Neutrophil (primary cell): ENCODE measurements at regions not wholly inside any gene's neighbourhood (a gene's known extent, or its start where the extent isn't known, plus 50 kb on each side); places are given as distances from the start of the nearest gene placed in this dataset.

Source experiments
- H3K27ac ChIP-seq: fragments of 200-600 bp; sonication (generic); 2 replicates; pipeline ENCODE4 v1.5.1; 2016; ENCODE audit warnings: mild to moderate bottlenecking, moderate library complexity
- H3K27me3 ChIP-seq: fragments of 200-600 bp; sonication (generic); 2 replicates; pipeline ENCODE4 v1.6.0; 2016; ENCODE audit warnings: mild to moderate bottlenecking
- H3K36me3 ChIP-seq: fragments of 200-600 bp; sonication (generic); 2 replicates; pipeline ENCODE4 v1.5.1; 2017
- H3K4me1 ChIP-seq, 2 experiments: fragments of 200-600 bp in 1 of 2; sonication (generic) in 1 of 2; 1 replicate in 1 of 2; 2 replicates in 1 of 2; pipeline versions ENCODE4 v1.5.1 to v1.6.1; 2013 to 2016; ENCODE audit warnings: low read depth in 1 of 2, low read length in 1 of 2, mild to moderate bottlenecking in 1 of 2, moderate library complexity in 1 of 2; ENCODE audit not compliant: control insufficient read depth in 1 of 2, insufficient read depth in 1 of 2
- H3K4me3 ChIP-seq, 2 experiments: fragments of 200-600 bp in 1 of 2; sonication (generic) in 1 of 2; 1 replicate in 1 of 2; 2 replicates in 1 of 2; pipeline ENCODE4 v1.5.1; 2013 to 2016; ENCODE audit warnings: low read depth in 1 of 2, low read length in 1 of 2, mild to moderate bottlenecking in 1 of 2, moderate library complexity in 1 of 2
- H3K9me3 ChIP-seq: fragments of 200-600 bp; sonication (generic); 2 replicates; pipeline ENCODE4 v1.5.1; 2016
- TF ChIP-seq, protein P1 (sequence below): fragments of 200-600 bp; sonication (generic); IDR thresholded peaks from 2 replicates; pipeline ENCODE4 v1.5.1; 2016; ENCODE audit warnings: antibody characterized with exemption

DNA sequence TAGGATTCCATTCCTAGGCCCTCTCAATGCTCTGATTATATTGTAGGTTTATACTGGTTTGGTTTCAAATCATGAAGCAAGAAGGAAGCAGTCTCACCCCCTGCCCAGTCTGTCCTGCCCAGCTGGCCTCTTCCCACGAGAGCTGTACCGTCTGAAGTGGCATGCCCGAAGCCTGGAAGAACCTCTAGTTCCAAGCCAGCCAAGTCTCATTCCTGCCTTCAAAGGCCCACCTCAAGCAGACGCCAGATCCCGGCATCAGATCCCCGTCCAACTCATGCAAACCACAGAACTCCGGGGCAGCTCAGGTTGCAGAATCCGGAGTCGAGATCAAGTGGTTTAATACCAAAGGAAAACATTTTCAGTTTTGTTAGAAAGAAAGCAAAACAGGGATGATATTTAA lies 234.4 kb downstream of the LPIN1 start:
- TF ChIP-seq, protein P1, sequence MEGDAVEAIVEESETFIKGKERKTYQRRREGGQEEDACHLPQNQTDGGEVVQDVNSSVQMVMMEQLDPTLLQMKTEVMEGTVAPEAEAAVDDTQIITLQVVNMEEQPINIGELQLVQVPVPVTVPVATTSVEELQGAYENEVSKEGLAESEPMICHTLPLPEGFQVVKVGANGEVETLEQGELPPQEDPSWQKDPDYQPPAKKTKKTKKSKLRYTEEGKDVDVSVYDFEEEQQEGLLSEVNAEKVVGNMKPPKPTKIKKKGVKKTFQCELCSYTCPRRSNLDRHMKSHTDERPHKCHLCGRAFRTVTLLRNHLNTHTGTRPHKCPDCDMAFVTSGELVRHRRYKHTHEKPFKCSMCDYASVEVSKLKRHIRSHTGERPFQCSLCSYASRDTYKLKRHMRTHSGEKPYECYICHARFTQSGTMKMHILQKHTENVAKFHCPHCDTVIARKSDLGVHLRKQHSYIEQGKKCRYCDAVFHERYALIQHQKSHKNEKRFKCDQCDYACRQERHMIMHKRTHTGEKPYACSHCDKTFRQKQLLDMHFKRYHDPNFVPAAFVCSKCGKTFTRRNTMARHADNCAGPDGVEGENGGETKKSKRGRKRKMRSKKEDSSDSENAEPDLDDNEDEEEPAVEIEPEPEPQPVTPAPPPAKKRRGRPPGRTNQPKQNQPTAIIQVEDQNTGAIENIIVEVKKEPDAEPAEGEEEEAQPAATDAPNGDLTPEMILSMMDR, result no peak
- no peaks in the 10 kb centered on the region for H3K9me3 ChIP-seq
- H3K27ac ChIP-seq, result no peak overlapping the region
- no peaks in the 10 kb centered on the region for H3K27me3 ChIP-seq
- H3K4me3 ChIP-seq, result no peak overlapping the region
- no peaks in the 10 kb centered on the region for H3K4me1 ChIP-seq
- no peaks in the 10 kb centered on the region for H3K36me3 ChIP-seq

DNA sequence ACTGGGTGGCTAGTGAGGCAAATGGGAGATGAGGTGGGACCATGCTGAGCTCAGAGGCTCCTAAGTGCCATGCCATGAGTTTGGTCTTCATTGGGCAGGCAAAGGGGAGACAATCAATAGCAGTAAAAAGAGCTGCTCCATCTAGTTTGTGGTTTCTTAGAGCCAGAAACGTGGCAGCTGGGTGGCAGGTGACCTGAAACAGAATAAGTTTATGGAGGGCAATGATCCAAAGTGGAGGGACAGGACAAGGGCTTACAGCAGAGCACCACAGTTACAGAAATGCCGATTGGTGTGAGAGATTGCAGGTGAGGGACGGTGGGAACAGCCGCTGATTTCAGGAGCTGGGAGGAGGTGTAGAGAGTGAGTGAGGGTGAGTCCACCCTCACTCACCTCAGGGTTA lies 237.0 kb downstream of the LPIN1 start:
- Histone ChIP-seq H3K36me3 (no peaks in the 10 kb centered on the region), H3K4me1 (no peaks in the 10 kb centered on the region), H3K27me3 (no peaks in the 10 kb centered on the region), H3K4me3 (no peak overlapping the region), H3K9me3 (no peaks in the 10 kb centered on the region), H3K27ac (no peak overlapping the region)
- TF ChIP-seq, protein P1, result no peak

DNA sequence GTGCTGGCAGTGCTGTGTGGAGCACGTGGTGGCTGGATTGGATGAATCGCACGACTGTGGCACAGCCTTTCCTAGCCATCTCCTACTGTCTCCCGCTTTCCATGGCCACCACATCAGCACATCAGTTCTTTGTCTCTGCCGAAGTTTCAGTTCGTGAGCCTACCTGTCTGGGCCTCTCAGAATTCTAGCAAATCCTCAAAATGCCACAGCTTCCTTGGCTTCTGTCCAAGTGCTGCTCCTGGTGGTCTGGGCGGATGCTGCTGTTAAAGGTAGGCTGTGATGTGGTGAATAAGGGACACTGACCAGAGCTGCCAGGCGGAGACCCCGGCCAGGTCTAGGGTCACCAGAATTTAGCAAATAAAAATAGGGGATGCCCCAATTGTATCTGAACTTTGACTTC lies 237.4 kb downstream of the LPIN1 start:
- no peaks in the 10 kb centered on the region for H3K27me3 ChIP-seq
- TF ChIP-seq, protein P1, result no peak
- H3K4me3 ChIP-seq, result no peak overlapping the region
- H3K27ac ChIP-seq, result no peak overlapping the region
- H3K9me3 ChIP-seq, result no peaks in the 10 kb centered on the region
- no peaks in the 10 kb centered on the region for H3K36me3 ChIP-seq
- no peaks in the 10 kb centered on the region for H3K4me1 ChIP-seq

DNA sequence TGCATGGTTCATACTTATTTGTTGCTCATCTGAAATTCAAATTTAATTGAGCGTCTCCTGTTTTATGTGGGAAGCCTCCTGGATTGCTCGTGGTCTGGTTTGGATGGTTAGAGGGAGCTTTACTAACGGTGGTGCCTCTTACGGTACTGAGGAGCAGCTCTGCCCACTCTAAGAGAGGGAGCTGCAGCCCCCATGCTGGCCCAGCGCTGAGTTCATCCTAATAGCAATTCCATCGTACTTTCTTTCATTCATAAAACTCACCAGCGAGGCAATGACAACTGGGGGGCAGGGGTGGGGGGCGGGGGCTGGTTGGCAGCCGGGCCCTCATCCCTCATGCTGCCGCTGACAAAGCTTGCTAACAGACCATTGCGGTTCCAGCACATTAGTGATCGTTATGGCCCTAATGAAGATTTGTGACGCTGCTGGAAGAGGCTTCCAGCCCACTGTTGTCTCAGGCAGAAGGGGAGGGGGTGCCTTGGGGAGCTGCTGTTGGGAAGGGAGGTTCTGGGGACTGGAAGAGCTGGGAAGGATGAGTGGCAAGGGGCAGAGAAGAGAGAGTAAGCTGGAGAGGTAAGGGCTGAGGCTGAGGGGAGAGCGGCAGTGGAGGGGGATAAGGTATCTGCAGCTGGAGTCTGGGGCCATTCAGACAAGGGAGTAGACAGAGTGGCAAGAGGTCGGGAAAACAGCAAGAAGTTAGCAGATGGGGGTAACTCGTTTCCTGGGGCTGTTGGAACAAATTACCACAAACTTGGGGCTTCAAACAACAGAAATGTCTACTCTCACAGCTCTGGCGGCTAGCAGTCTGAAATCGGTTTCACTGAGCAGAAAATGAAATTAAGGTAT lies 238.1 kb downstream of the LPIN1 start:
- Histone ChIP-seq H3K4me3 (no peak overlapping the region), H3K27ac (no peak overlapping the region), H3K36me3 (no peaks in the 10 kb centered on the region), H3K4me1 (no peaks in the 10 kb centered on the region), H3K27me3 (no peaks in the 10 kb centered on the region), H3K9me3 (no peaks in the 10 kb centered on the region)
- TF ChIP-seq, protein P1, result no peak

DNA sequence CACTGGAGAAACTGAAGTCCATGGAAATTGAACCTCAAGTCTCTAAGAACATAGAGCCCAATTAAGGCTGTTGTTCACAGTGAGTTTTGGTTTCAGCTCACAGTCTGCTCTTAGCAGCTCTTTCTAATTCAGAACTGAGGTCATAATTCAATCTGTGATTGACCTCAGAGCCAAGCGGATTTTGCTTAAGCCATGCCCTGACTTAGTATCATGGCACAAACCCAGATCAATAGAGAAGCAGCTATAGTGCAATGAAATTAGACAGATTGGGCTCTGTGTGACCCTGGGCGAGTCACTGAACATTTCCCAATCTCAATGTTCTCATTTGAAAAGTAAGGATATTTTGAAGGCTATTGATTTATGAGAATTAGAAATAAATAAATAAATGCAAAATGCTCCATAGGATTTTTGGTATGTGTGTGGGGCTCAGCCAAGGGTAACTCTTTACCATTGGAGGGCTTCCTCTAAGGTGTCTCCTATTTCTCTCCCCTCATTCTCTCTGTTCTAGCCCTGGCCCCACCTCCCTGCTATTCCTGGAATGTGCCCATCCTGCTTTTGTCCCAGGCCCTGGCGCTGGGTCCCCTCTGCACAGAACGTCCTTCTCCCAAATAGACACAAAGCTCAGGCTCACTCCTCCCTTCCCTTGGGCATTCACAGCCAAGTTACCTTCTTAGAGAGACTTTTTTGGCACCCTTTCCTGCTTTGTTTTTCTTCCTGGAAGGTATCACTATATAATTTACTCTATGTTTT lies 239.6 kb downstream of the LPIN1 start:
- peaks cover 6 to 7% of the 10 kb centered on the region in 2 experiments for H3K4me1 ChIP-seq
- H3K27me3 ChIP-seq, result no peaks in the 10 kb centered on the region
- no peak overlapping the region for H3K4me3 ChIP-seq
- H3K36me3 ChIP-seq, result no peaks in the 10 kb centered on the region
- no peaks in the 10 kb centered on the region for H3K9me3 ChIP-seq
- H3K27ac ChIP-seq, result no peak overlapping the region
- TF ChIP-seq, protein P1, result no peak
